ENCODE measurements at regions not wholly inside any gene's neighbourhood (a gene's known extent, or its start where the extent isn't known, plus 50 kb on each side); places are given as distances from the start of the nearest gene placed in this dataset.

- no peak for TF ChIP-seq POLR2A (IDR thresholded peaks at IDR 0.05)
- TF ChIP-seq CTCF (IDR thresholded peaks at IDR 0.05), result no peak
These were observed 144.6 kb downstream of the TDRD15 start for GRCh38 chr2:21268197-21268877.
